GM12801 (cell line): ENCODE measurements at regions not wholly inside any gene's neighbourhood (a gene's known extent, or its start where the extent isn't known, plus 50 kb on each side); places are given as distances from the start of the nearest gene placed in this dataset.
A peak's percentile ranks its signal among the peaks of the same experiment; 100 is the strongest.

Source experiments
- TF ChIP-seq, protein P1 (sequence below): IDR thresholded peaks from one replicate; pipeline ENCODE4 v1.5.1; 2011; ENCODE audit warnings: control low read depth; ENCODE audit not compliant: insufficient read length; ENCODE audit errors: extremely low read depth

DNA sequence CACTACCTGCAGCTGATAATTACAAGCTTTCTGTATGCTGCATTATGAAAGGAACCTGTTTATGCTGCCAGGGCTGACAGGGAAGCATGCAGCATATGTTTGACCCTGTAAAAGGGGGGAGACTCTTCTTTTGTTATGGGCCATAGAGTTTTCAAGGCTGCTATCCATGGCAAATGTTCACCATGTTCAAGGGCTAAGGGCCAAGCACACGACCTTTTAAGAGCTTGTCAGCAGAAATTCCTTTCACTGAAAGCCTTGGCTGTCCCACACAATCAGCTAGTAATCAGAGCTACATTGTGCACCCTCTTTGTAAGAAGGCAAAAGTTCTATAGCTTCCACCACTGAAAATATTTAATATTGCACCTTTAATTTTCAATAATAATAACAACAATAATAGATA is 74.2 kb upstream of the MBIP start:
- TF ChIP-seq, protein P1, sequence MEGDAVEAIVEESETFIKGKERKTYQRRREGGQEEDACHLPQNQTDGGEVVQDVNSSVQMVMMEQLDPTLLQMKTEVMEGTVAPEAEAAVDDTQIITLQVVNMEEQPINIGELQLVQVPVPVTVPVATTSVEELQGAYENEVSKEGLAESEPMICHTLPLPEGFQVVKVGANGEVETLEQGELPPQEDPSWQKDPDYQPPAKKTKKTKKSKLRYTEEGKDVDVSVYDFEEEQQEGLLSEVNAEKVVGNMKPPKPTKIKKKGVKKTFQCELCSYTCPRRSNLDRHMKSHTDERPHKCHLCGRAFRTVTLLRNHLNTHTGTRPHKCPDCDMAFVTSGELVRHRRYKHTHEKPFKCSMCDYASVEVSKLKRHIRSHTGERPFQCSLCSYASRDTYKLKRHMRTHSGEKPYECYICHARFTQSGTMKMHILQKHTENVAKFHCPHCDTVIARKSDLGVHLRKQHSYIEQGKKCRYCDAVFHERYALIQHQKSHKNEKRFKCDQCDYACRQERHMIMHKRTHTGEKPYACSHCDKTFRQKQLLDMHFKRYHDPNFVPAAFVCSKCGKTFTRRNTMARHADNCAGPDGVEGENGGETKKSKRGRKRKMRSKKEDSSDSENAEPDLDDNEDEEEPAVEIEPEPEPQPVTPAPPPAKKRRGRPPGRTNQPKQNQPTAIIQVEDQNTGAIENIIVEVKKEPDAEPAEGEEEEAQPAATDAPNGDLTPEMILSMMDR, result no peak

DNA sequence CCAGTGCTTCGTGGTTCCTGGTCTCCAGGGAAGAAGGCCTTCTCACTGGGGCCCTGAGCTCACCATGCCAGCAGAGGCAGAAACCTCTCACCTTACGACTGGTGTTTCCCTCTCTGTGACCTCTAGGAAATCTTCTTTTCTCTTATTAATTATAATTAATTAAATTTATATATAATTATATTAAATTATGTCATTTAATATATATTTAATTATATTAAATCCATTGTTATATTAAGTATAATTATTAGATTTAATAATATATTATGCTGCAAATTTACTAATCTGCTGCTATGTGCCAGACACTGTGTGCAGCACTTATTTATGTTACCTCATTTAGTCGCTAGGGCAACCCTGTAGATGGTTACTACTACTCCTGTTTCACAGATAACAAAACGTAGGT is 70.3 kb upstream of the MBIP start:
- TF ChIP-seq, protein P1, result no peak

DNA sequence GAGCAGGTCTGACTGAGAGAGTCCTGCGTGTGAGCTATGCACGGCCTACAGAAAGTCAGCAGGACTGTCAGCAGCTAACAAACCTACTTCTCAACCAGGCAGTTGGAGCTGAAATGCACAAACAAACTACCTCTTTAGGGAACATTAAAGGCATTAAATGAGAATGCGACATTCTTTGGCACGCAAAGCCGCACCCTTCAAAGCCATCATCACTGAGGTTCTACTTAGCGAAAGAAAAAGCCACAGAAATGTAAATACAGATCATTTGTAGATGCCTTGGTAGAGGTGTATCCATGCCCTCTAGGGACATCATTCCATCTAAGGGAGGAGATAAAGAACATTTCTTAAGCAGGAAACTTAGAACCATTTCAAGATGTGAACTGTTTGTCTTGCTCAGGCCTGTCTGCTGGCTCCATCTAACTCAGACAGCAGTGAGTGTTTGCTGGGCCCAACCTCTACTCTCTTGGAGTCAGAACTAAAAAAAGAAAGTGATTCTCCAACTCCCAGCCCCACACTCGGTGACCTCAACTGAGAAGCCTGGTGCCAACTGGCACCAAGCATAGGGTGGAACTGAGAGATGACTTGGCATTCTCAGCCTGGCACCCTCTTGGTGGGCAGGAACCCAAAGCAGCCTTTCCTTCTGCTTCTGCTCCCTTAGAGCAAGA is 63.5 kb upstream of the MBIP start:
- TF ChIP-seq, protein P1, result no peak

DNA sequence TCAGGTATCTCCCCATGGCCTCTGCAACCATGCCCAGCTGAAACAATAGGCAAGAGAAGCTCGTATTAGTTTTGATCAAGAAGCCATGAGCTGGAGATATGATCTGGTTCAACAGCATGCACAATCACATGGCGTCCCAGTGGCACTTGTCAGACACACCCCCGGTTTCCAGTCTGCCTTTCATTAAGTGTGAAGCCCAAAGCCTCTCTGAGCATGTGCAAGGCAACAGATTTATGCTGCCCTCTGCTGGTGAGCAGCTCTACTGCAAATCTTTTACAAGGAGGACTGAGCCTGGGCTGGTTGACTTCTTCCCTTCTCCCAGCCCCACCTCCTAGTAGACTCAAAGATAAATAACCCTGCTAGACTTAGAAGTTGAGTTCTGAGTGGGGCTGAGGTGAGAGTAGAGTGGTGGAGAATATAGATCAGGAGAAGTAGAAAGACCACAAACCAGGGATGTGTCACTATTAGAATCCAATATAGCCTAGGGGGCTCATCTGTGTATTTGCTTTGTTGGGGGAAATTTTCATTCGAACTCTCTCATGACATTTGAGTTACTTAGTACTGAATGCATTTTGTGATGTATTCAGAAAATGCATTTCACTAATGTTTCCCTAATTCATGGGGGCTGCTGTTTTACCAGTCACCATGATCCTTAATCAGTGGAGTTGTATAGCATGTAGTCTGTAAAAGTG is 53.7 kb upstream of the MBIP start:
- TF ChIP-seq, protein P1, result peak; percentile 64
